SU-DHL-6 (cell line): ENCODE measurements at regions not wholly inside any gene's neighbourhood (a gene's known extent, or its start where the extent isn't known, plus 50 kb on each side); places are given as distances from the start of the nearest gene placed in this dataset.

Experiments
- H2AFZ ChIP-seq: fragments of 200-600 bp; sonication (generic); 2 replicates; pipeline ENCODE4 v1.6.1; 2014; ENCODE audit warnings: low read depth, mild to moderate bottlenecking, moderate library complexity, mixed read lengths, antibody characterized with exemption, low read length; ENCODE audit not compliant: severe bottlenecking
- H3F3A ChIP-seq: fragments of 200-600 bp; shearing (Covaris generic); 2 replicates; pipeline ENCODE4 v1.6.0; 2016; ENCODE audit warnings: antibody characterized with exemption, mild to moderate bottlenecking; ENCODE audit not compliant: insufficient read depth
- H3K27ac ChIP-seq: fragments of 200-600 bp; sonication (generic); 2 replicates; pipeline ENCODE4 v1.5.1; 2016; ENCODE audit warnings: low read depth, mild to moderate bottlenecking, low read length, moderate library complexity, mixed read lengths
- H3K27me3 ChIP-seq: fragments of 200-600 bp; sonication (generic), shearing (Covaris generic); 2 replicates; pipeline ENCODE4 v1.6.0; 2014; ENCODE audit warnings: mild to moderate bottlenecking, low read length
- H3K36me3 ChIP-seq: fragments of 200-600 bp; sonication (generic); 2 replicates; pipeline ENCODE4 v1.6.1; 2014; ENCODE audit warnings: mild to moderate bottlenecking, low read length, mixed read lengths
- H3K4me2 ChIP-seq: fragments of 300-600, 200-600 bp; shearing (Covaris generic), sonication (generic); 2 replicates; pipeline ENCODE4 v1.6.0; 2014; ENCODE audit warnings: low read length, low read depth, mild to moderate bottlenecking; ENCODE audit not compliant: poor library complexity, severe bottlenecking
- H3K4me3 ChIP-seq: fragments of 200-600 bp; sonication (generic); 2 replicates; pipeline ENCODE4 v1.5.1; 2014; ENCODE audit warnings: antibody characterized with exemption, low read length, mild to moderate bottlenecking, mixed read lengths; ENCODE audit not compliant: insufficient read depth, poor library complexity, severe bottlenecking
- H3K79me2 ChIP-seq: fragments of 200-600 bp; sonication (generic); 2 replicates; pipeline ENCODE4 v1.6.1; 2014; ENCODE audit warnings: mild to moderate bottlenecking, low read length, moderate library complexity; ENCODE audit not compliant: insufficient read depth
- H3K9ac ChIP-seq: fragments of 200-600 bp; sonication (generic); 2 replicates; pipeline ENCODE4 v1.7.0; 2014; ENCODE audit warnings: mild to moderate bottlenecking, low read length
- H3K9me2 ChIP-seq: fragments of 200-600 bp; sonication (generic); replicated peaks from 2 replicates; pipeline ENCODE4 v1.6.1; 2014; ENCODE audit warnings: low read length; ENCODE audit not compliant: insufficient read depth
- H3K9me3 ChIP-seq: fragments of 200-600 bp; sonication (generic); 2 replicates; pipeline ENCODE4 v1.6.1; 2014; ENCODE audit warnings: low read length, mixed read lengths; ENCODE audit not compliant: insufficient read depth
- H4K20me1 ChIP-seq: fragments of 200-600 bp; sonication (generic); 2 replicates; pipeline ENCODE4 v1.6.1; 2014; ENCODE audit warnings: low read depth, mild to moderate bottlenecking, antibody characterized with exemption, low read length, moderate library complexity, mixed read lengths
- EZH2phosphoT487 ChIP-seq: fragments of 200-600 bp; sonication (generic), shearing (Covaris generic); conservative IDR thresholded peaks from 2 replicates; pipeline ENCODE4 v1.6.1; 2018; ENCODE audit warnings: mild to moderate bottlenecking, antibody characterized with exemption, low read length, moderate library complexity, mixed read lengths
- TF ChIP-seq, protein P1 (sequence below): fragments of 200-600 bp; sonication (generic); IDR thresholded peaks from one replicate; pipeline ENCODE4 v1.5.1; 2017; ENCODE audit warnings: antibody characterized with exemption, mild to moderate bottlenecking, low read length, moderate library complexity; ENCODE audit not compliant: insufficient read depth, poor library complexity, severe bottlenecking

- Histone ChIP-seq H3K9ac (no peak overlapping the region), H4K20me1 (no peaks in the 10 kb centered on the region), H3K79me2 (no peaks in the 10 kb centered on the region), H3K9me2 (no peaks in the 10 kb centered on the region), H2AFZ (no peak overlapping the region), H3F3A (no peaks in the 10 kb centered on the region), H3K4me2 (no peak overlapping the region), H3K27ac (no peak overlapping the region), H3K27me3 (no peaks in the 10 kb centered on the region), H3K9me3 (no peaks in the 10 kb centered on the region), H3K4me3 (no peak overlapping the region), H3K36me3 (no peaks in the 10 kb centered on the region)
- TF ChIP-seq, protein P1, sequence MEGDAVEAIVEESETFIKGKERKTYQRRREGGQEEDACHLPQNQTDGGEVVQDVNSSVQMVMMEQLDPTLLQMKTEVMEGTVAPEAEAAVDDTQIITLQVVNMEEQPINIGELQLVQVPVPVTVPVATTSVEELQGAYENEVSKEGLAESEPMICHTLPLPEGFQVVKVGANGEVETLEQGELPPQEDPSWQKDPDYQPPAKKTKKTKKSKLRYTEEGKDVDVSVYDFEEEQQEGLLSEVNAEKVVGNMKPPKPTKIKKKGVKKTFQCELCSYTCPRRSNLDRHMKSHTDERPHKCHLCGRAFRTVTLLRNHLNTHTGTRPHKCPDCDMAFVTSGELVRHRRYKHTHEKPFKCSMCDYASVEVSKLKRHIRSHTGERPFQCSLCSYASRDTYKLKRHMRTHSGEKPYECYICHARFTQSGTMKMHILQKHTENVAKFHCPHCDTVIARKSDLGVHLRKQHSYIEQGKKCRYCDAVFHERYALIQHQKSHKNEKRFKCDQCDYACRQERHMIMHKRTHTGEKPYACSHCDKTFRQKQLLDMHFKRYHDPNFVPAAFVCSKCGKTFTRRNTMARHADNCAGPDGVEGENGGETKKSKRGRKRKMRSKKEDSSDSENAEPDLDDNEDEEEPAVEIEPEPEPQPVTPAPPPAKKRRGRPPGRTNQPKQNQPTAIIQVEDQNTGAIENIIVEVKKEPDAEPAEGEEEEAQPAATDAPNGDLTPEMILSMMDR: no peak
- no peak for TF ChIP-seq EZH2phosphoT487
Observed at GRCh38 chr10:131430716-131431412, 119.3 kb upstream of the TCERG1L start.

DNA sequence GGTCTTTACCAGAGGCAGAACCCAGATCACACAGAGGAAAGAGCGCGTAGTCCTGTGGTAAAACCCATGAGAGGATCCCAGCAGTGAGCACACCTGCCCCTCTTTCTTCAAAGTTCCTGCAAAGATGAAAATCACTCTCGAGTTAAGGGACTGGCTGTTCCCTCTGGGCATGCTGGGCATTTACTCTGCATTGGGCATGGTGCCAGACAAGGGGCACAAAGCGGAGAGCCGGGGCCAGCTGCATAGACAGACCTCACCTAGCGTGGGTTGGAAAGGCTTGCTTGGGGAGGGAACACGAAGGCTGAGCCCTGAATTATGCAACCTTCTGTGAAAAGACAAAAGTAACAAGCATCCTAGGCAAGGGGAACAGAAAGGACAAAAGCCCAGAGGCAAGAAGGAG is 120.0 kb upstream of the TCERG1L start:
- Histone ChIP-seq H3K27ac (no peak overlapping the region), H3K27me3 (no peaks in the 10 kb centered on the region), H3K36me3 (no peaks in the 10 kb centered on the region), H3K9me3 (no peaks in the 10 kb centered on the region), H3K9ac (no peak overlapping the region), H3F3A (no peaks in the 10 kb centered on the region), H3K4me2 (no peak overlapping the region), H3K79me2 (no peaks in the 10 kb centered on the region), H2AFZ (no peak overlapping the region), H3K4me3 (no peak overlapping the region), H4K20me1 (no peaks in the 10 kb centered on the region), H3K9me2 (no peaks in the 10 kb centered on the region)
- no peak for TF ChIP-seq EZH2phosphoT487
- TF ChIP-seq, protein P1: no peak

DNA sequence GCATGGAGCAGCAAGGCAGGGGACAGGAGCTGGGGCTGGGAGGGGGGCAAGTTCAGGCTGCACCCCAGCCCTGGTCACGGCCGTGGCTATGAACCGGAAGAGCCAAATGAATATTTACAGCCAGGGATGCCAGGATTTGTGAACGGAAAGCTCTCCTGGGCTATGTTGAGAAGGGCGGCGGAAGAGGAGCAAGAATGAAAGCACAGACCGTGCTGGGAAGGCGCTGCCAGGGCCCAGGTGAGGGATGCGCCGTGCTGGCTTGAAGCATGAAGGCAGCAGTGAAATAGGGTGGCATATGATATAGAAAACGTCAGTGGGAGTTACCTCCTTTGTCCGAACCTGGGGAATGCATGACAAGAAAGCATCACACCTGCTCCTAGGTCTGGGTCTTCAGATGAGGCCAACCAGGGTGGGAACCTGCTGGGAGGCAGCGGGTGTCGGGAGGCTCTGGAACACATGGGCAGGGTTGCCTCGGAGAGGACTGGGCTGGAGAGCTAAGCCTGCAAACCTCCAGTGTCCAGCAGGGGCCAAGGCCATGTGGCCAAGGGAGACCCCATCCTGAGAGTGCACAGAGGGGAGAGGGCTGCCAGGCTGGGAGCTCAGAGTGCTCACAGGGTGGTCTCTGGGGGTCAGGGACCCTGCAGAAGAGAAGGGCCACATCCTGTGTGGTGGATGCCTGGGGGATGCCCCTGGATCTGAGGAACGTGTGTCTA is 120.6 kb upstream of the TCERG1L start:
- no peaks in the 10 kb centered on the region for H3K27me3 ChIP-seq
- no peak overlapping the region for H3K4me3 ChIP-seq
- H3K9me3 ChIP-seq: no peaks in the 10 kb centered on the region
- H3K27ac ChIP-seq: no peak overlapping the region
- H3F3A ChIP-seq: no peaks in the 10 kb centered on the region
- no peaks in the 10 kb centered on the region for H3K36me3 ChIP-seq
- no peaks in the 10 kb centered on the region for H3K79me2 ChIP-seq
- TF ChIP-seq, protein P1: no peak
- TF ChIP-seq EZH2phosphoT487: no peak
- no peaks in the 10 kb centered on the region for H4K20me1 ChIP-seq
- no peak overlapping the region for H2AFZ ChIP-seq
- H3K9ac ChIP-seq: no peak overlapping the region
- H3K9me2 ChIP-seq: no peaks in the 10 kb centered on the region
- H3K4me2 ChIP-seq: no peak overlapping the region
